GM12891 (cell line): ENCODE measurements at regions not wholly inside any gene's neighbourhood (a gene's known extent, or its start where the extent isn't known, plus 50 kb on each side); places are given as distances from the start of the nearest gene placed in this dataset.

Experiments
- POLR2A ChIP-seq: IDR thresholded peaks from 2 replicates; pipeline ENCODE4 v1.6.1; 2011; ENCODE audit warnings: low read depth, low read length, control low read depth
- POLR2AphosphoS5 ChIP-seq: IDR thresholded peaks from 2 replicates; pipeline ENCODE4 v1.6.1; 2011; ENCODE audit warnings: low read depth, low read length, control low read depth
- SPI1 ChIP-seq: IDR thresholded peaks from 2 replicates; pipeline ENCODE4 v1.6.1; 2011; ENCODE audit warnings: low read depth, low read length, control low read depth
- TAF1 ChIP-seq: IDR thresholded peaks from 2 replicates; pipeline ENCODE4 v1.6.1; 2011; ENCODE audit warnings: low read depth, low read length, control low read depth

DNA sequence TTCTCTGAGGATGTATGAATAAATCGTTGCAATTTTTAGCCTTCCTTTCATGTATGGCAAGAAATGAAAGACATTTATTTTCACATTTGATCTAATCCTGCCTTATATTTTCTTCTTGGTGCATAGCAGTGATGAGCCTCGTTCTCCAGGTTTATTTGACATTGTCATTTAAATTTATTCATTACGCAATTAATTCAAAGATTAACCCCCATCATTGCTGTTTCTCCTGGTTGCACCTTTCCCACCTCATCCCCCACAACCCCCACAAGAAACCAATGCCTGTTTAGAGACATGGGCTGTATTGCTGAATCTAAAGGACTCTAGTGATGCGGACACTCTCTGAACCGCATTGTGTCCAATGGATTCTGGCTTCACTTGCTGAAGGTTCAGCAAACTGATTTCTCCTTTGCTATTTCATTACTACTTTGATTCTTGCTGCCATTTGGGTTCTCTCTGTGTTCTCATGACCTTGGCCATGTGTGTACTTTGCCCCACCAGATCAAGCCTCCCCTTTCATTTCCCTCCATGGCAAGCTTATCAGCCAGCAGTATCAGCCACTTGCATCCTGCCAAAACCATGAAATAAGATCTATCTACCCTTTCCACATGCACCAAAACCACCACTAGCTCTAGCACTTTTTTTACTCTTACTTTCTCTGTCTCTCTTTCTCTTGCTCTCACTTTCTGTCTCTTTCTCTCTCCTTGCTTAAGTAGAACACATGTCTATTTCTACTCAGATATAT lies 382.7 kb downstream of the GBE1 start:
- TF ChIP-seq POLR2AphosphoS5 (no peak), POLR2A (no peak), TAF1 (no peak), SPI1 (no peak)
